WI38 (cell line): ENCODE measurements at regions not wholly inside any gene's neighbourhood (a gene's known extent, or its start where the extent isn't known, plus 50 kb on each side); places are given as distances from the start of the nearest gene placed in this dataset.

ENCODE experiments used
- H3K4me3 ChIP-seq: 2 replicates; pipeline ENCODE4 v1.5.1; 2011; ENCODE audit warnings: low read depth, mild to moderate bottlenecking, control low read depth, low read length
- TF ChIP-seq, protein P1 (sequence below): IDR thresholded peaks from 2 replicates; pipeline ENCODE4 v1.5.1; 2012; ENCODE audit warnings: low read depth, mild to moderate bottlenecking, control low read depth, low read length

DNA sequence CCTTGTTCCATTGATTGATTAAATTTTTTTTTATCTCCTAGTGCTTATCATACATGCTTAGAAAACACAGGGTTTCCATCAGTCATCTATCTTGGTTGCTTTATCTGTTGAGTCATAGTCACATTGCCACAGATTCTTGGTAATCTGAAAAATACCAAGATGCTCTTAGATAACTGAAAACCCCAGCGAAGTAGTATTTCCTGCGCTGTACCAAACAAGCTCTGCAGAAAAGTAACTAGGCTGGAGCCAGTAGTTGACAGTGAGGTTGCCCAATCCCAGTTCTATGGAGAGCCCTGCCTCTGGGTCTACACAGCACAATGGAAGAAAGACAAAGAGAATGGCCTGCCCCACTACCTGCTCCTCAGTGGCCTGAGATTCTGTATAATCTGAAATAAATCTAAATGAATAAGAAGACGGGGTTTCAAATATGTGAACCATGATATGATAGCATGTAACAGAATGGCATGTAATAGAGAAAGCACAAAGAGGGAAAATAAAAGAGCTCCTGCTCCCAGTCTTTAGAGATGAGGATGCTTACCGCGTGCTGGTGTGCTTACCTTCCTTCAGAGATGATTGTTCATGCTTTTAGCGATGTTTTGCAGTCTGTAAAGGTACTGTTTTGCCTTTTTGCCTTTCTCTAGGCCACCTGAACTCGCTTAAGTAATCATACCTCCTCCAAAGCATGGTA lies 55.3 kb upstream of the RAPGEF2 start:
- TF ChIP-seq, protein P1, sequence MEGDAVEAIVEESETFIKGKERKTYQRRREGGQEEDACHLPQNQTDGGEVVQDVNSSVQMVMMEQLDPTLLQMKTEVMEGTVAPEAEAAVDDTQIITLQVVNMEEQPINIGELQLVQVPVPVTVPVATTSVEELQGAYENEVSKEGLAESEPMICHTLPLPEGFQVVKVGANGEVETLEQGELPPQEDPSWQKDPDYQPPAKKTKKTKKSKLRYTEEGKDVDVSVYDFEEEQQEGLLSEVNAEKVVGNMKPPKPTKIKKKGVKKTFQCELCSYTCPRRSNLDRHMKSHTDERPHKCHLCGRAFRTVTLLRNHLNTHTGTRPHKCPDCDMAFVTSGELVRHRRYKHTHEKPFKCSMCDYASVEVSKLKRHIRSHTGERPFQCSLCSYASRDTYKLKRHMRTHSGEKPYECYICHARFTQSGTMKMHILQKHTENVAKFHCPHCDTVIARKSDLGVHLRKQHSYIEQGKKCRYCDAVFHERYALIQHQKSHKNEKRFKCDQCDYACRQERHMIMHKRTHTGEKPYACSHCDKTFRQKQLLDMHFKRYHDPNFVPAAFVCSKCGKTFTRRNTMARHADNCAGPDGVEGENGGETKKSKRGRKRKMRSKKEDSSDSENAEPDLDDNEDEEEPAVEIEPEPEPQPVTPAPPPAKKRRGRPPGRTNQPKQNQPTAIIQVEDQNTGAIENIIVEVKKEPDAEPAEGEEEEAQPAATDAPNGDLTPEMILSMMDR = no peak
- no peak overlapping the region for H3K4me3 ChIP-seq

DNA sequence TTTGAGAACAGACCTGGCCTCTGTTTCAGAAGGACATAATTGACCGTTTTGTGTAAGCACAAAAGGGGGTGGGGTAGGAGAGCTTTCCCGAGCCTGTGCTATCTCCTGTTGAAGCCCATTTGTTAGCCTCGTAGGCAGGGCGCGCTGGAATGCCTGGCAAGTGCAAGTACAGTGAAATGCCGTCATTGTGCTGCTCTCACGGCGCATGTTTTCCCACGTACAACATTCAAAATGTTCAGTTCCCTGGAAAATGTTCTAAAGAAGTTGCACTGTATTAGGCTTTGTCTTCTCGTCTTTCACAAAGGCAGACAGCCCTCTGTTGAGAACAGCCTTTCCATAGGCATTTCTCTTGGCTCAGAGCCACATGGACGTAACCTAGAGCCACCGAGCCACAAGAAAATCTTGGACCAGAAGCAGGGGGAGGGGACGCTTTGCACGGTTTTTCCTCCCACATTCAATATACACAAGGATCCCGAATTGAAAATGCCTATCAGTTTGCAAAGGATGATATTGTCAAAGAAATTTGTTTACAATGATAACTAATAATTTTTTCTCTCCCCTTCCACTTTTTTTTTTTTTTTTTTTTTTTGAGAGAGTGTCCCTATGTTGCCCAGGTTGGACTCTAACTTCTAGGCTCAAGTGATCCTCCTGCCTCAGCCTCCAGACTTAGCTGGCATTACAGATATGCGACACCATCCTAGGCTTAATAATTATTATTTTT lies 54.6 kb upstream of the RAPGEF2 start:
- H3K4me3 ChIP-seq = peak overlapping the region; percentile 37
- TF ChIP-seq, protein P1 = no peak

DNA sequence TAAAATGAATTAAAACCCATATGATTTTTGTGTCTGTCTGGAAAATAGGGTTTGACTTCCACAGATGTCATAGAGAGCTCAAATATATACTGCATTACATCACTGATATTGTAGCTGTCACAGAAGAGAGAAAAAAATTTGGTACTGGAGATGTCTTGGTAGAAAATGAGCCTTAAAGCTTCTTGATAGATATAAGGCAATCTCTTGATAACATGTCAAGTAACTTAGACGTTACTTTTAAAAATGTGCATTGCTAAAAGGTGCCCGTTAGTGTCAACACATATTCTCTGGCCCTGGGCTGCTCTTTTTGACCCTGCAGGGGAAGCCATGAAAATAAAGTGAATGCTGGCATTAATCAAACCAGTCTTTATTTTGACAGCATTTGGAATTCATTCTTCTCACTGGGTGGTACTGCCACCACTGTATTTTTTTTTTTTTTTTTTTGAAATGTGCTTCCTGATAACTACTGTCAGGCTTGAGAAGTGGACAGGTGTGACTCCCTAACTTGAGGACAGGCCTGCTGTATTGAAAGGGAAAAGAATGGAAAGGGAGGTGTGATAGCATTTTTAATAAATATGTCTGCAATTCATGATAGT lies 53.0 kb upstream of the RAPGEF2 start:
- H3K4me3 ChIP-seq = no peak overlapping the region
- TF ChIP-seq, protein P1 = no peak

DNA sequence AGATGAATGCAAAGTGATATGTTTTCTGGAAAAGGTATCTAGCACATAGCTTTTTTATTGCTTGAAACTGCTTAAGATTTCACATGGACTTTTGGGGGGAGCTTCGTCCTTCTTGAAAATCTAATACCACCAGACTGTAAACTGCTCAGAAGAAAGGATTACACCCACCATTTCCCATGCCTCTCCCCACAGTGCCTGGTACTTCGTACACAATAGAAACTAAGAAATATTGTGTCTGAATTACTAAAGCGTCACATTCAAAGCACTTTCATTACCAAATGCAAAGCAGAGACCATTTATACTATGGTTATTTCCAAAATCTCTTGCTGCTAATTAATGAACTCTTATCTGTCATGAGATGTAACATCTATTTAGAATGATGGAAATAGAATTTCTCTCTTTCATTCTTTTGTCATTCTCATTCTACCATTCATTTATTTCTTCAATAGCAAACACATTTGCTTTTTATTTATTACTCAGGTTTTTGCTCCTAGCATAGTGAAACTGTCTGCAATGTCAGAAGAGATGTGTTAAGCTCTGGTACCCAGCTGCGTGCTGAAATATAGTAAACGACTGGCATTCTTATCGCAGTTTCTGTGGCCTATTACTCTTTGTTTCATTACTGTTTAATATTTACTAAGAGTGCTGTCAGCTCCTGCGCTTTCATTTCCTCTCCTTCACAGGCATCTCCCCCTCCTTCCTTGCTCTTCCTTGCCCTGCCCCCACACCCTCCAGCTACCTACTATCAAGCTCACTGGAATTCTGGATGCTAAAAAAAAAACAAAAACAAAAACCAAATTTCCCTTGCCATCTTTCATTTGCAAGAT lies 51.4 kb upstream of the RAPGEF2 start:
- no peak overlapping the region for H3K4me3 ChIP-seq
- TF ChIP-seq, protein P1 = no peak

DNA sequence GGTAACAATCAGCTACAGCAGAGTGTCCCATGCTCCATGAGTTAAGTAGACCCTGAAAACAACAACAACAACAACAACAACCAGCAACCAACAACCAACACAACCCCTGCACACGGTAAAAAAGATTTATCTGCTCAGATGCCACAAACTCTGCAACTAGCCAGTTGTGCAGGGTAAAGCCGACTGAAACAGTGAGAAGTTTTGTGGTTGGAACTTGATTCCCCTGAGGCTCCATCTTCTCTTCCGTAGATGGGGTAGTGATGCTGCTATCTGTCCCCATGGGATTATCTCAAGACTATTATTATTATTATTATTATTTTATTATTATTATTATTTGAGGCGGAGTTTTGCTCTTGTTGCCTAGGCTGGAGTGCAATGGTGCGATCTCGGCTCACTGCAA lies 50.6 kb upstream of the RAPGEF2 start:
- TF ChIP-seq, protein P1 = no peak
- no peak overlapping the region for H3K4me3 ChIP-seq
